B cell (primary cell): ENCODE measurements at regions not wholly inside any gene's neighbourhood (a gene's known extent, or its start where the extent isn't known, plus 50 kb on each side); places are given as distances from the start of the nearest gene placed in this dataset.

Source experiments
- ATAC-seq: fragments of 200-7000 bp; cut with Tn5 transposase; one replicate; pipeline ENCODE4 v1.10.0; 2021; ENCODE audit warnings: low read depth, mild to moderate bottlenecking, moderate number of reproducible peaks, moderate library complexity
- CTCF ChIA-PET: fragments of 350-600 bp; sonication (Branson Sonifier 250); formaldehyde crosslinking; loops from one replicate; lab custom pipeline; 2021; ENCODE audit warnings: antibody characterized with exemption, inconsistent platforms; lab: Charles Lee
- POLR2A ChIA-PET: fragments of 350-600 bp; sonication (Branson Sonifier 250); formaldehyde crosslinking; loops from one replicate; lab custom pipeline; 2021; ENCODE audit warnings: antibody characterized with exemption; lab: Charles Lee
- DNase-seq: peaks from one replicate; pipeline ENCODE4 v3.0.0; 2013
- H2AFZ ChIP-seq: 2 replicates; pipeline ENCODE4 v1.6.1; 2012; ENCODE audit warnings: mild to moderate bottlenecking, low read depth, low read length; ENCODE audit not compliant: insufficient read depth, poor library complexity, severe bottlenecking
- H3K27ac ChIP-seq, 2 donors: 1 replicate in 1 of 2; 2 replicates in 1 of 2; pipeline ENCODE4 v1.5.1; 2012 to 2013; ENCODE audit warnings: low read length in 2 of 2, mild to moderate bottlenecking in 2 of 2, moderate library complexity in 1 of 2
- H3K27me3 ChIP-seq, 4 experiments: fragments of 200-600 bp in 1 of 4; sonication (generic) in 1 of 4; replicated peaks in 1 of 4; 1 replicate in 2 of 4; 2 replicates in 2 of 4; pipeline versions ENCODE4 v1.6.1 to v1.7.0; 2013 to 2016; ENCODE audit warnings: low read length in 3 of 4, mild to moderate bottlenecking in 2 of 4, mixed read lengths in 1 of 4, moderate library complexity in 1 of 4; ENCODE audit not compliant: insufficient read depth in 4 of 4, control insufficient read depth in 3 of 4; ENCODE audit errors: control extremely low read depth in 1 of 4
- H3K36me3 ChIP-seq, 2 experiments: replicated peaks in 1 of 2; 1 replicate in 1 of 2; 2 replicates in 1 of 2; pipeline versions ENCODE4 v1.6.1 to v1.7.1; 2013; ENCODE audit warnings: low read length in 1 of 2; ENCODE audit not compliant: insufficient read depth in 2 of 2, control insufficient read depth in 1 of 2; ENCODE audit errors: control extremely low read depth in 1 of 2, extremely low read depth in 1 of 2
- H3K4me1 ChIP-seq, 2 donors: fragments of 200-600 bp in 1 of 2; sonication (generic) in 1 of 2; 1 replicate in 1 of 2; 2 replicates in 1 of 2; pipeline versions ENCODE4 v1.5.1 to v1.6.1; 2013 to 2017; ENCODE audit warnings: low read length in 2 of 2; ENCODE audit not compliant: control insufficient read depth in 2 of 2, insufficient read depth in 2 of 2
- H3K4me2 ChIP-seq: replicated peaks from 2 replicates; pipeline ENCODE3; 2012; ENCODE audit warnings: mild to moderate bottlenecking, low read depth, low read length; ENCODE audit not compliant: poor library complexity, severe bottlenecking
- H3K4me3 ChIP-seq, 5 experiments: fragments of 200-600 bp in 1 of 5; sonication (generic) in 1 of 5; 1 replicate in 3 of 5; 2 replicates in 2 of 5; pipeline versions ENCODE4 v1.5.1 to v1.7.0; 2011 to 2016; ENCODE audit warnings: low read length in 4 of 5, mild to moderate bottlenecking in 4 of 5, low read depth in 2 of 5, control low read depth in 1 of 5, moderate library complexity in 1 of 5; ENCODE audit not compliant: insufficient read depth in 1 of 5; ENCODE audit errors: control extremely low read depth in 1 of 5, extremely low read depth in 1 of 5
- H3K79me2 ChIP-seq: fragments of 200-600 bp; sonication (generic); one replicate; pipeline ENCODE4 v1.6.0; 2016; ENCODE audit warnings: low read length; ENCODE audit not compliant: control insufficient read depth, insufficient read depth
- H3K9ac ChIP-seq: fragments of 200-600 bp; sonication (generic); 2 replicates; pipeline ENCODE4 v1.6.1; 2017; ENCODE audit warnings: mild to moderate bottlenecking, low read length, moderate library complexity
- H3K9me3 ChIP-seq, 3 donors: one replicate each; pipeline versions ENCODE4 v1.6.1 to v1.7.1; 2013; ENCODE audit warnings: low read length in 2 of 3; ENCODE audit not compliant: control insufficient read depth in 2 of 3, insufficient read depth in 1 of 3; ENCODE audit errors: control extremely low read depth in 1 of 3
- H4K20me1 ChIP-seq: 2 replicates; pipeline ENCODE4 v1.6.0; 2012; ENCODE audit warnings: mild to moderate bottlenecking, low read length; ENCODE audit not compliant: insufficient read depth, control insufficient read depth, poor library complexity, severe bottlenecking
- H3K27ac Mint-ChIP-seq: one replicate; pipeline ENCODE4 v1.8.0; 2021; ENCODE audit warnings: mixed read lengths
- H3K27me3 Mint-ChIP-seq: one replicate; pipeline ENCODE4 v1.8.0; 2021; ENCODE audit warnings: mixed read lengths
- H3K4me1 Mint-ChIP-seq: one replicate; pipeline ENCODE4 v1.8.0; 2021; ENCODE audit warnings: mixed read lengths
- H3K4me3 Mint-ChIP-seq: one replicate; pipeline ENCODE4 v1.8.0; 2021; ENCODE audit warnings: mixed read lengths
- H3K9me3 Mint-ChIP-seq: one replicate; pipeline ENCODE4 v1.8.0; 2022; ENCODE audit warnings: mixed read lengths; ENCODE audit not compliant: insufficient read depth
- EZH2 ChIP-seq: IDR thresholded peaks from 2 replicates; pipeline ENCODE4 v1.6.1; 2012; ENCODE audit warnings: borderline replicate concordance, low read depth, mild to moderate bottlenecking, moderate library complexity, low read length; ENCODE audit not compliant: insufficient read depth, poor library complexity, severe bottlenecking
- WGBS: methylation state at CpG from one replicate; pipeline ENCODE4 v1.1.5; 2013; ENCODE audit warnings: missing lambda C conversion rate; ENCODE audit not compliant: insufficient coverage; 5-methylcytosine and 5-hydroxymethylcytosine counted together
- intact Hi-C: fragments of 100-400 bp; cut with micrococcal nuclease; formaldehyde crosslinking; loops from one replicate; pipeline ENCODE4 v1.10.0; 2022
- TF ChIP-seq, protein P1 (sequence below): fragments of 200-600 bp; IDR thresholded peaks from one replicate; pipeline ENCODE4 v1.8.0; 2022; ENCODE audit warnings: antibody characterized with exemption, mild to moderate bottlenecking

DNA sequence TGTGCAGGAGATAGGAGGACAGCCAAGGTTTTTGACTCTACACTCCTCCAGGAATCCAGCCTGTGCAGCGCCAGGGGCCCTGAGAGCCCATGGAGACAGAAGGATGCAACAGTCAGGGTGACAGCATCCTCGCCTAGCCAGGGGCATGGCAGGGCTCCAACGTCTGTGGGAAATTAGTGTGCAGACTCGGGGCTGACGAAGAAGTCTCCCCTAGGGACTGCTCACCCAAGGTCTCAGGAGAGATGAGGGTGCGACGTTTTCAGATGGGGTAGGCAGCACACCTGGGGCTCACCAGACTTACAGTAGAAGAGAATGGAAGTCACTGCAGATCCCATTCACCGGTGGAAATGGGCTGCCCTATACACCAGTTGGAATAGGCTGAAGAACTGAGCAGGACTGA lies 241.7 kb downstream of the SETD4 start:
- CTCF ChIA-PET: no interaction called here
- peaks cover 2% of the 10 kb centered on the region for H3K9me3 Mint-ChIP-seq

DNA sequence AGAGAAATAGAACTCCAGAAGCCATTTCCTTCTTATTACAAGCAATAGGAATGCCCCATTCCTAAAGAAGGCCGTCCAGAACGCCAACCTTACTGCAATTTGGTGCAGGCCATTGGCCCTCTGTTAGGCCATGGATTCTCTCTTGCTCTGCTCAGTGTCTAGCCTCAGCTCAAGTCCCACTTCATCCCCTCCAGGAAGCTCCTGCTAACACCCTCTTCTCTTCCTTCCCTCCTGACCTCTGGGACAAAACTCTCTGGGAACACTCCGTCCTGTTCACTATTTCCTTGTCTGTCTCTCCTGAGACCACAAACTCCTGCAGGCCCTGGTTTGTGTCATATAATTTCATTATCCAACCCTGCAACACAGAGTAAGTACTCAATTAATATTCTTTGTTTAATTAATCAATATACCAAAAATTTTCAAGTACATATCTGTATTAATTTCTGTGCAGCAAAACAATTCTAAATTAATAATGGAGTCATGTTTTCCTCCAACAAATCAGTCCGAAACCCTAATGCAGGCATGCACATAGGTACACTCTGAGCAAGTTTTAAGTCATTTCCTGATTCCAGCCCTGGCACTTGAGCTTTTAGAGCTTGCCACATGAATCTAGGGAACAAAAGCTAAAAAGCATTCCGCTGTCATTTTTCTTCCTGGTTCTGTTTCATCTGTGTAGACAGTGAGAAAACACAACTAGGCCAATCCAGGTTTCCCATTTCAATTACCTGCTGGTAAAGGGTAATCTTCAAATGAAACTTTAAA lies 245.3 kb downstream of the SETD4 start:
- WGBS: 100% methylated on average over 4 of the region's 5 CpGs
- Histone ChIP-seq H3K4me2 (no peak overlapping the region), H3K36me3 (no peaks in the 10 kb centered on the region), H3K9me3 (no peaks in the 10 kb centered on the region), H3K27ac (no peak overlapping the region), H3K4me3 (no peak overlapping the region), H3K9ac (no peak overlapping the region), H3K27me3 (peaks cover 0 to 4% (median 0%) of the 10 kb centered on the region in 4 experiments), H3K79me2 (no peaks in the 10 kb centered on the region), H2AFZ (no peak overlapping the region), H3K4me1 (no peaks in the 10 kb centered on the region), H4K20me1 (no peaks in the 10 kb centered on the region)
- Mint-ChIP-seq H3K4me1 (no peaks in the 10 kb centered on the region), H3K9me3 (no peaks in the 10 kb centered on the region), H3K27me3 (peaks cover 24% of the 10 kb centered on the region), H3K27ac (no peak overlapping the region), H3K4me3 (no peak overlapping the region)
- POLR2A ChIA-PET: no interaction called here
- intact Hi-C loops: no loop called here
- CTCF ChIA-PET: interaction anchor here (1.1 kb wide), 1 partner anchor 25 kb away, joined by 5 read pairs; no protein-coding TSS in a partner anchor
- no peak for ATAC-seq
- TF ChIP-seq EZH2: no peak
- TF ChIP-seq, protein P1, sequence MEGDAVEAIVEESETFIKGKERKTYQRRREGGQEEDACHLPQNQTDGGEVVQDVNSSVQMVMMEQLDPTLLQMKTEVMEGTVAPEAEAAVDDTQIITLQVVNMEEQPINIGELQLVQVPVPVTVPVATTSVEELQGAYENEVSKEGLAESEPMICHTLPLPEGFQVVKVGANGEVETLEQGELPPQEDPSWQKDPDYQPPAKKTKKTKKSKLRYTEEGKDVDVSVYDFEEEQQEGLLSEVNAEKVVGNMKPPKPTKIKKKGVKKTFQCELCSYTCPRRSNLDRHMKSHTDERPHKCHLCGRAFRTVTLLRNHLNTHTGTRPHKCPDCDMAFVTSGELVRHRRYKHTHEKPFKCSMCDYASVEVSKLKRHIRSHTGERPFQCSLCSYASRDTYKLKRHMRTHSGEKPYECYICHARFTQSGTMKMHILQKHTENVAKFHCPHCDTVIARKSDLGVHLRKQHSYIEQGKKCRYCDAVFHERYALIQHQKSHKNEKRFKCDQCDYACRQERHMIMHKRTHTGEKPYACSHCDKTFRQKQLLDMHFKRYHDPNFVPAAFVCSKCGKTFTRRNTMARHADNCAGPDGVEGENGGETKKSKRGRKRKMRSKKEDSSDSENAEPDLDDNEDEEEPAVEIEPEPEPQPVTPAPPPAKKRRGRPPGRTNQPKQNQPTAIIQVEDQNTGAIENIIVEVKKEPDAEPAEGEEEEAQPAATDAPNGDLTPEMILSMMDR: no peak
- DNase-seq: no peak

More for the DNA sequence above, 241.7 kb downstream of the SETD4 start:
- no peak for DNase-seq
- POLR2A ChIA-PET: no interaction called here
- intact Hi-C loops: no loop called here
- H3K27ac Mint-ChIP-seq: no peak overlapping the region
- Histone ChIP-seq H3K4me1 (no peaks in the 10 kb centered on the region), H3K4me3 (no peak overlapping the region), H3K27me3 (peaks cover 0 to 4% (median 1%) of the 10 kb centered on the region in 4 experiments), H3K9me3 (peaks cover 0 to 3% (median 1%) of the 10 kb centered on the region in 3 donors), H3K36me3 (no peaks in the 10 kb centered on the region), H3K79me2 (no peaks in the 10 kb centered on the region), H3K27ac (no peak overlapping the region), H3K9ac (no peak overlapping the region), H2AFZ (no peak overlapping the region), H4K20me1 (no peaks in the 10 kb centered on the region), H3K4me2 (no peak overlapping the region)
- 50% methylated on average over 5 of the region's 8 CpGs for WGBS
- no peak for TF ChIP-seq EZH2
- TF ChIP-seq, protein P1: no peak
- H3K4me1 Mint-ChIP-seq: no peaks in the 10 kb centered on the region
- H3K4me3 Mint-ChIP-seq: no peak overlapping the region
- ATAC-seq: no peak
- peaks cover 24% of the 10 kb centered on the region for H3K27me3 Mint-ChIP-seq
